GF-D8 (cell line): ENCODE measurements at regions not wholly inside any gene's neighbourhood (a gene's known extent, or its start where the extent isn't known, plus 50 kb on each side); places are given as distances from the start of the nearest gene placed in this dataset.

Source experiments
- DNase-seq: peaks from one replicate; lab custom pipeline; 2025; lab: John Stamatoyannopoulos, UW

- DNase-seq, result no peak
Observed at GRCh38 chr11:70742553-70743291, 344.4 kb downstream of the CTTN start.

DNA sequence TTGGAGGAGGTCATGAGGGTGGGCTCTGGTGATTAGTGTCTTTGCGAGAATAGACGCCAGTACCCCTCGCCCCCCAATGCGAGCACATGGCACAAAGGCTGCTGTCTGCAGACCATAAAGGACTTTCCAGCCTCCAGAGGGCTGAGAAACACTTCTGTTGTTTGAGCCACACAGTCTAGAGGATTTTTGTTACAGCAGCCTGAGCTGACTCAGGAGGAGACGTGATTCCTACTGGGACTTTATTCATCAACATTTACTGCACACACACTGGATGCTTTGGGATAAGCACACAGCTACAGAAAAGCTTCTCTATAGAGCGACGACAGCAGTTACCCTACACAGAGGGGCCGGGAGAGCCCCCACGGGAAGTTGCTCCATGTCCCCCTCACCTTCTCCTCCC lies 345.0 kb downstream of the CTTN start:
- DNase-seq, result no peak

DNA sequence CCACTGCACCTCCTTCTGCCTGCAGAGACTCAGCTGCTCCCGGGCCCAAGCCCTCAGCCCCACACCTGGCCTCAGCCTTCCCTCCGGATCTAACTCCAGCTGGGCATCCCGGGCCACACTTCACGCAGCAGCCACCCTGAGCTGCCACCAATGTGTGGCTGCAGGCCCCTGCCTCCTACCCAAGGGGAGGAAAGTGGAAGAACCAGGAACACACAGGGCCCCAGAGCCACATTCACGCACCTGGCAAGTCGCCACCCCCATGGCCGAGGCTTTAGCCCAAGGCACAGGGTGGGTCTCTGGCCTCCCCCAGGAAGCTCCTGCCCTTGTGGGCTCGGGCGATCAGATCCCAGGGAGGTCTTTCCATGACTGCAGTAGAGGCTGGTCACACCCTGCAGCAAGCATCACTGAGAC lies 345.6 kb downstream of the CTTN start:
- no peak for DNase-seq

DNA sequence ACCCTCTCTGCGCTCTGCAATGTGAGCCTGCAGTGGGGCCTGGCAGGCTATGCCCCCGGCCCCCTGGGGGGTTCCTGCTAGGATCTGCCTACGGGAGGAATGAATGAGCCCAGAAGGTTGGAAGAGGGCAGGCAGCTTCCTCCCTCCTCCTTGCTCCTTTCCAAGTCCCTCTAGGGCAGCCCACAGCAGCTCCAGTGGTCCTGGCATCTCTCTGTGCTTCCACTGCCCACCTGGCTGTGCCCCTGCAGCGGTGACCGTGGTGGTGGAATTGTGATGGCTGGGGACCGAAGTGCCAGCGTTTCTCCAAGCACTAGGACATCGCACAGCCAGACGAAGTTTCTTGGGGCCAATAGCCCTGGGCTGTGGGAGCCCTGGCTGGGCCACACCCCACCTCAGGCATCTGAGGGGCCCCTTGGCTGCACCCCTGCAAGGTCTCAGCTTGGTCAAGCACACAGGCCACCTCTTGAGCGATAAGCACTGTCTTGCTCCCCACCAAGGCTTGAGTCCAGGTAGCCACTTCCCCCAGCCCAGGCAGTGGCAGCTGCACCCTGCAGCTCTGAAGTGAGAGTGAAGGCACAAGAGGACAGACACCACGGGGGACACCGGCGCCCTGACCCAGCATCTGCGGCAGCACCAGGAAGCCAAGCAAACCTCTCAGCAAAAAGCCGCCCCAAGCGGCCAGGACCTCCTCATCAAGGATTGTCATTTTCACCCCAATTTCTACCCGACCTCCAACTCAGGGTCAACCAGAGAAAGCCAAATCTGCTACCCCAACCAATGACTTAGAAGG lies 346.3 kb downstream of the CTTN start:
- no peak for DNase-seq

GRCh38 chr11:70745451-70745850 lies 347.1 kb downstream of the CTTN start:
- no peak for DNase-seq

DNA sequence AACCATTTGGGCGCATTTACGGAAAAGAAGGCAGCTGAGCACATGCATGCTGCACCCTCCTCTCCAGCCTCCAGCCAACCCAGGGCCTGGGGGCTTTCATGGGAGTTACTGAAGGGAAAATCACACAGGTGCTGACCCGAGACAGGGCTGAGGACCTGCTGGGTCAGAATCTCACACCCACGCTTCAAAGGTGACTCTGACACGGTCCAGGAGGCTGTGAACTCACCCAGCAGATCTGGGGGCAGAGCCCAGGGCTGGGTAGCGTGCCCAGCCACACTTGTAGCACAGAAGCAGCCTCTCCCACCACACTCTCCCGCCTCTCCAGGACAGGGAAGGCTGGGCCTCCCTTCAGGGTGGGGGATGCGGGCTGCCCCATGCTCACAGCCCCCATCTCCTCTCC lies 347.6 kb downstream of the CTTN start:
- no peak for DNase-seq

- DNase-seq, result no peak
Observed at GRCh38 chr11:70746351-70746750, 348.0 kb downstream of the CTTN start.

DNA sequence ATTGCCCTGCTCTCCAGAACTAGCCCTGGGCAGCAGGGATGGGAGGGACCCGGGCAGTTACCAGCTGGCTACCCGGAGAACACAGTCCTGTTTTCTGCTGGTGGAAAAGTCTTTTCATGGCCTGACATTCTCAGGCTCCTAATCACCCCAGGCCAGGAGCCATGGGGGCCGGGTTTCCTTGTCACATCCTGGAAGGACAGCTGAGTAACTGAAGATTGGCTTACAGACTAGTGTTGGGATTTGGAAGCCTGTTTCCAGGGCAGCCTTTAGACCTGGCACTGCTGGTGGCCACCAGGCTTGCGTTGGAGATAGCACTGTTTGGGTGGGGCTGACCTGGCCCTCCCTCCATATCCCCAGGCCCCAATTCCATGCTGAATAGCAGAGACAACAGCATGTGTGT lies 349.0 kb downstream of the CTTN start:
- DNase-seq, result no peak

DNA sequence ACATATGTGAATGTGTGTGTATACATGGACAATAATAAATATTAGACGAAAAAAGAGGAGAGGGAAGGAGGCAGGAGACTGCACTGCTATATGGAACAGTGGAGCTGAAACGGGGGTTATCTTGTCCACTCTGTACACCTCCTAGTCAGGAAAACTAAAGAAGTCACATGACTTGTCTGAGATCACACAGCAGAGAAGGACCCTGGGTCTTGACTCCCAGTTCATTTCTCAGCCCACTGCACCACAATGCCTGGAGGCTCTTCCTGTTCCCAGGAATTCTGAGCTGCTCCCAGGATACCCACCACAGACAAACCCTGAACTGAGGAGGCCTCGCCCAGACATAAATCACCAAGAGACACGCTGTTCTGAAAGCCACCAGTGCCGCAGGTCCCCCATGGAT lies 349.6 kb downstream of the CTTN start:
- no peak for DNase-seq

- DNase-seq, result no peak
Observed at GRCh38 chr11:70751142-70751734, 352.9 kb downstream of the CTTN start.

- DNase-seq, result no peak
Observed at GRCh38 chr11:70755410-70756158, 357.3 kb downstream of the CTTN start.

DNA sequence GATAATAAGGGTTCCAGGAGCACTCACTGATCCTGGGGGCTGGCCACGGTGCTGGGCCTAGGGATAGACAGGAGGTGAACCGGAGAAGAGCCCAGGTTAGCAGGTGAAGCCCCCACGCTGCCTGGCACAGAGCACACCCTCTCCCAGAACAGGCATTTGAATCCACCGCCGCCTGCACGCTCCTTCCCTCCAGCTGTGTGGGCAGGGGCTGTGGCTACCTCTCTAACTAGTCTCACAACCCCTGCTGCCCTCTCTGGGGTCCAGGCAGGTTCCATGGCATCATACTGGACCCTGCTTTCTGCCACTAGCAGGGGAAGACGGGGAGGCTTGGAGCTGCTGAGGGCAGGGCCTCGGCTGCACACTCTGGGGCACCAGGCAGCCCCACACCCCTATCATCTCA lies 358.0 kb downstream of the CTTN start:
- no peak for DNase-seq

DNA sequence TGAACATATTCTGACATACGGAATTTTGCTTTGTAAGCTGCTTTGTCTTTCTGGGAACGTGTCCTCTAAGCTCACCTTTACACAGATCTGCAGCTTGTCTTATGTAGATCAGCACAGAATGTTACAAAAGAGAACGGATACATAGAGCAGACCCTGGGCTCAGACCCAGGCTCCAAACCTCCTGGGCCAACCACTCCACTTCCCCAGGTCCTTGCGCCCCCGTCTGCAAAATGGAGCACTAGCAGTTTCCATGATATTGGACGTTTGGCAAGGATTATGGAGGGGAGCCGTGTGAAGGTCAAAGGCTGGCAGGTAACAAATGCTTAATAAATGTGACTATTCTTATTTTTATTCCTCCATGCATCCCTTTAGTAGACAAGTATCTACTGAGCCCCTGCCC lies 358.4 kb downstream of the CTTN start:
- no peak for DNase-seq

DNA sequence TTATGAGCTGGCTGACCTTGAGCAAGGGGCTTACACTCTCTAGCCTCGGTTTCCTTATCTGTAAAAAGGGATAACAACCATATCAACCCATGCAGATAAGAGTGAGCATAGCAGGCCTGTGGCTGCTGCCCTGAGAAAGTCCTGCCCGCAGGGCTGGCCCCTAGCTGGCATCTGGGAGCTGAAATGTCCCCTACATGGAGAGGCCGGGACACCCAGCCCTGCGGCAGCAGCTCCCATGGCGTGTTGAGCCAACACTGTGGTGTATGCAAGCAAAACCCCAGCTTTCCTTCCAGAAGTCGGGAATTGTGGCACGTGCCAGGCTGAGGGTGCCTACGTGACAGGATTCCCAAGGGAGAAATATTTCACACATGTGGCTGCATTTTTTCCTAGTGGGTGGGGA lies 358.9 kb downstream of the CTTN start:
- no peak for DNase-seq

DNA sequence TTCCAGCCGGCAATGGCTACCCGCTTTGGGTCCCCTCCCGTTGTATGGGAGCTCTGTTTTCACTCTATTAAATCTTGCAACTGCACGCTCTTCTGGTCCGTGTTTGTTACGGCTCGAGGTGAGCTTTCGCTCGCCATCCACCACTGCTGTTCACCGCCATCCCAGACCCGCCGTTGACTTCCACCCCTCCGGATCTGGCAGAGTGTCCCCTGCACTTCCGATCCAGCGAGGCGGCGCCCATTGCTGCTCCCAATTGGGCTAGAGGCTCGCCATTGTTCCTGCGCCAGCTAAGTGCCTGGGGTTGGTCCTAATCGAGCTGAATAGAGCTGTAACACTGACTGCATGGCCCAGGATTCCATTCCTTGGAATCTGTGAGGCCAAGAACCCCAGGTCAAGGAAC lies 359.9 kb downstream of the CTTN start:
- no peak for DNase-seq

GRCh38 chr11:70759846-70760245 lies 361.5 kb downstream of the CTTN start:
- no peak for DNase-seq

DNA sequence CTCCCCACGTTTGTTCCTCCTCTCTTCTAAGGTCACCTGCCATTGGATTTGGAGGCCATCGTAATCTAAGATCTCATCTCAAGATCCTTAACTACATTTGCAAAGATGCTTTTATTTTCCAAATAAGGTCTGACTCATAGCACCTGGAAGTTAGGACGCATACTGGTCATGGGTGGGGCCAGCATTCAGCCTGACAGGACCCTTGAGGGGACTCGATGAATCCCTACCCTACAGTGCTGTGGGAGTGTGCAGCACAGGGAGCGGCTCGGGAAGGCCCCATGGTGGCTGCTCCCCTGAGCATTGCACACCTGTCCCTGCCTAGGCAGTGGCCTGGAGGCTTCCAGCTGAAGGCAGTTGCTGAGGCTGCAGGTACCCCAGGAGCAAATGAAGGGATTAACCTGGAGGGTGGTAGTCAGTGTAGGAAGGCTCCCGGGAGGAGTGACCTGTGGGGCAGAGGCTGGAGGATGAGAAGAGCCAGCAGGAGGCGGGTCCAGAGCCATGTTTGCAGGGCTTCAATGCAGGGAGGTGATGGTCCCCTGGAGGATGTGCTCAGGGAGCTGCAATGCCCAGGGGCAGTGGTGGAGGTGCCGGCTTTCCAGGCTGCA lies 362.2 kb downstream of the CTTN start:
- DNase-seq, result no peak

DNA sequence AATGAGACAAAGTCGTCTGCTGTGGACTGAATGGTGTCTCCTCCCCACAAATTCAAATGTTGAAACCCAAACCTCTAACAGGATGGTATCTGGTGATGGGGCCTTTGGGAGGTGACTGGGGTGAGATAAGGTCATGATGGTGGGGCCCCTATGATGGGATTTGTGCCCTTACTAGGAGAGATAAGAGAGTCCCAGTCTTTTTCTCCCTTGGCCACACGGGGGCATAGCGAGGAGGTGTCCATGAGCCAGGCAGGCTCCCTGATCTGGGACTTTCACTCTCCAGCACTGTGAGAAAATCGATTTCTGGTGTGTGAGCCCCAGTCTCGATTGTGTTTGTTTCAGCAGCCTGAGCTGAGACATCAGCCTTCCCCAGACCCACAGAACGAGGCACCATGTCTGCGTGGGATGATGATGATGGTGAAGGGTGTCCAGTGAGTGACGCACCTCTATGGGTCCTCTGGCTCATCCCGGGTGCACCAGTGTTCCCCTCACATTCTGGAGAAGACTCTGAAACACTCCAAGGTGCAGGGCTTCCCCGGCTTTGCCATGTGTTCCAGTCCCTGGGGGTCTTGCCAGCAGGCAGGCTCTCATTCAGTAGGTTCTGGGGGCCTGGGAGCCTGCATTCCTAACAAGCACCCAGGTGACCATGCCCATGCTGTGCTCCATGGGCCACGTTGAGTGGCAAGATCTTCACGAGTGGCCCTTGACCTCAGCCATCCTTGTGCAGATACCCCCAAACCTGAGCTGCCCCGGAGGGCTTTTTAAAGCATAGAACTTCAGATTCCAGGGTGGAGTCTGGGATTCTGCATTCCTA lies 363.0 kb downstream of the CTTN start:
- no peak for DNase-seq

- no peak for DNase-seq
Observed at GRCh38 chr11:70761908-70762337, 363.6 kb downstream of the CTTN start.

GRCh38 chr11:70762810-70763209 lies 364.5 kb downstream of the CTTN start:
- DNase-seq, result no peak

DNA sequence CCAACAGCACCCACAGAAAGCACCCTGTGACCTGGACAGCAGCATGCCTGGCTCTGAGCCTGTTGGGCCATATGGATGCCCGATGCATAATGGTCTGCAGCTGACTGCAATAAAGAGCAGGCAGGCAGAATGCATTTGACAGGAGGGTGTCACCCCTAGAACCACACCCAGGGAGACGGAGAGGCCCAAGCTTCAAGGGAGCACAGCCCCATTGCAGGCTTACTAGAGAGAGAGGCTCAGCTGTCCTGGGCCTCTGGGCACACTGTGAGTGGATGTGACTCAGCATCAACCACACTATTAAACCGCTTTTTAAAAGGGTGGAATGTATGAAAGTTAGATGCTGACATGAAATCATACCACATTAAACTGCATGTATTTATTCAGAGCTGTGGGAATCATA lies 365.3 kb downstream of the CTTN start:
- DNase-seq, result no peak
